ENCODE measurements at regions not wholly inside any gene's neighbourhood (a gene's known extent, or its start where the extent isn't known, plus 50 kb on each side); places are given as distances from the start of the nearest gene placed in this dataset.

DNA sequence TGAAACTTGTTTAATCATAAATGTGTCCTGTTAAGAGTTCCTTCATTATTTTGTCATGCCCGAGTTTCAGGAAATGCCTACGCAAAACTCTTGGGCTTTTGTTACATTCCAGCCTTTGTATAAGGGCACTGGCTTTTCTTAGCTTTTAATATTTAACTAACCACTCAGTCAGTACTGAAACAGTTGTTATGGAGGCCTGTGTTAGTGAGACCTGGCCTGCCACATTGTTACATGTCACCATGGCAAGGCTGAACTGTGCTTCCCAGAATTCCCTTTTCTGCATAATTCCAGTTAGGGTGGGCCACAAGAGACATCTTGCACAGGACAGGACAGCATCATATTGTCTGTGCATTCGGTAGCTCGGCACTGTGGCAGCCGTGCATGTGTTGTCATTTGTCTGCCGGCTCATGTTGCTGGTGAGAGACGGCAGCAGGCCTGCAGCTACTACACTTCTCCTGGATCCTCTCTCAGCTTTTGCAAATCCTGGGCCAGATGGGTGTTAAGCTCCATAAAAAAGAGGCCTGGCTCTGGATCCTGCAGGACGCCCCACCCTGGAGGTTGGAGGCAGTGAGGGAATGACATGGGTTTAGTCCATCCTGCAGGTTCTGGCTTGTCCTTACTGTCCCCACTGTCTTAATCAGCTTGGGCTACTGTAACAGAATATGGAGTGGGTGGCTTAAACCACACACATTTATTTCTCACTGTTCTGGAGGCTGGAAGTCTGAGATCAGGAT lies 128.8 kb upstream of the DTNBP1 start:
- no peak for ATAC-seq
- POLR2A ChIA-PET: no interaction called here
- H3K27ac ChIP-seq (ENCODE audit: low read depth, low read length): no peak overlapping the region

DNA sequence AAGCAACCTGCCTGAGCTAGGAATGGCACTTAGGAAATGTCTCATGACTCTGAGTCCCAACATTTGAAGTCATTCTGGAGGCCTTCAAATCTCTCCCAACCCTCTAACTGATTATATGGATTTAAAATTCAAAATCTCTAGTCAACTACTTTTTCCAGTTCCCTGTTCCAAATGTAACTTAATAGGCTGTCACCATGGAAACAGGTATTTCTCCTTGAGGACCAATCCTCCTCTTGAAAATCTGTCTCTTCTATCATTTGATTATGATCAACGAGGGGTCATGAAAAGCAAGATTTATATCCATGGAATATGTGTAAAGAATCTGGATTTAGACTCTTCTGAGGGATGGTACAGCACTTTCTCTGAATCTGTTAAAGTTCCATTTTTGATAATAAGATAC lies 127.3 kb upstream of the DTNBP1 start:
- Histone ChIP-seq H3K79me2 (ENCODE audit: insufficient read depth, low read length) (no peaks in the 10 kb centered on the region), H4K20me1 (ENCODE audit: insufficient read depth) (no peaks in the 10 kb centered on the region), H3K27me3 (ENCODE audit: insufficient read depth, low read length) (no peaks in the 10 kb centered on the region), H3K36me3 (ENCODE audit: control insufficient read depth in 1 of 2, insufficient read depth in 2 of 2, low read length in 2 of 2) (no peaks in the 10 kb centered on the region), H3K27ac (ENCODE audit: low read depth, low read length) (no peak overlapping the region), H2AFZ (ENCODE audit: low read depth, low read length, poor library complexity, severe bottlenecking) (no peak overlapping the region), H3K4me3 (replicated peaks in 1 of 2; ENCODE audit: low read depth in 1 of 2, low read length in 2 of 2) (no peak overlapping the region), H3K4me1 (ENCODE audit: control insufficient read depth in 1 of 2, insufficient read depth in 2 of 2, low read length in 2 of 2) (0 out of 4 replicates have a peak, but pooled peaks cover 0 to 5% of the 10 kb centered on the region in 2 experiments), H3K4me2 (ENCODE audit: low read length) (no peak overlapping the region), H3K9me2 (ENCODE audit: insufficient read depth) (no peaks in the 10 kb centered on the region), H3K9ac (ENCODE audit: low read length) (no peak overlapping the region), H3K9me3 (ENCODE audit: control insufficient read depth in 1 of 2, insufficient read depth in 1 of 2, low read depth in 1 of 2, low read length in 2 of 2) (no peaks in the 10 kb centered on the region)
- no peak for DNase-seq (ENCODE audit: low read depth, low spot score)
- BruUV-seq (replicated peaks): no TSS peak
- intact Hi-C loops (cut with micrococcal nuclease): no loop called here
- no peak for ATAC-seq
- CTCF ChIA-PET: no interaction called here
- POLR2A ChIA-PET: no interaction called here
- RAD21 ChIA-PET (ENCODE audit: low non-redundant PET in 1 of 2, low total read pairs in 2 of 2, uncharacterized antibody in 2 of 2, unreplicated experiment in 2 of 2): no interaction called here
- TF ChIP-seq, protein P1, sequence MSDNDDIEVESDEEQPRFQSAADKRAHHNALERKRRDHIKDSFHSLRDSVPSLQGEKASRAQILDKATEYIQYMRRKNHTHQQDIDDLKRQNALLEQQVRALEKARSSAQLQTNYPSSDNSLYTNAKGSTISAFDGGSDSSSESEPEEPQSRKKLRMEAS (IDR thresholded peaks at IDR 0.05): no peak
- TF ChIP-seq TCF7L2 (IDR thresholded peaks at IDR 0.05; ENCODE audit: borderline replicate concordance, extremely low read depth, insufficient read depth, insufficient read length) (no peak), SP1 (IDR thresholded peaks at IDR 0.05; ENCODE audit: low read depth) (no peak), RAD21 (IDR thresholded peaks at IDR 0.05; ENCODE audit: low read depth) (no peak), POLR2AphosphoS5 (IDR thresholded peaks at IDR 0.05; ENCODE audit: low read depth, low read length) (no peak), FOSL1 (IDR thresholded peaks at IDR 0.05; ENCODE audit: low read depth) (no peak), JUND (IDR thresholded peaks at IDR 0.05) (no peak), POLR2A (IDR thresholded peaks at IDR 0.05; ENCODE audit: borderline replicate concordance, extremely low read depth, insufficient read depth, insufficient read length) (no peak), SIN3A (IDR thresholded peaks at IDR 0.05; ENCODE audit: low read depth) (no peak), YY1 (IDR thresholded peaks at IDR 0.05; ENCODE audit: extremely low read depth, insufficient replicate concordance, low read depth, low read length) (no peak), EZH2phosphoT487 (IDR thresholded peaks at IDR 0.05; ENCODE audit: borderline replicate concordance) (no peak), EGR1 (IDR thresholded peaks at IDR 0.05; ENCODE audit: low read depth) (no peak)
- TF ChIP-seq, protein P2, sequence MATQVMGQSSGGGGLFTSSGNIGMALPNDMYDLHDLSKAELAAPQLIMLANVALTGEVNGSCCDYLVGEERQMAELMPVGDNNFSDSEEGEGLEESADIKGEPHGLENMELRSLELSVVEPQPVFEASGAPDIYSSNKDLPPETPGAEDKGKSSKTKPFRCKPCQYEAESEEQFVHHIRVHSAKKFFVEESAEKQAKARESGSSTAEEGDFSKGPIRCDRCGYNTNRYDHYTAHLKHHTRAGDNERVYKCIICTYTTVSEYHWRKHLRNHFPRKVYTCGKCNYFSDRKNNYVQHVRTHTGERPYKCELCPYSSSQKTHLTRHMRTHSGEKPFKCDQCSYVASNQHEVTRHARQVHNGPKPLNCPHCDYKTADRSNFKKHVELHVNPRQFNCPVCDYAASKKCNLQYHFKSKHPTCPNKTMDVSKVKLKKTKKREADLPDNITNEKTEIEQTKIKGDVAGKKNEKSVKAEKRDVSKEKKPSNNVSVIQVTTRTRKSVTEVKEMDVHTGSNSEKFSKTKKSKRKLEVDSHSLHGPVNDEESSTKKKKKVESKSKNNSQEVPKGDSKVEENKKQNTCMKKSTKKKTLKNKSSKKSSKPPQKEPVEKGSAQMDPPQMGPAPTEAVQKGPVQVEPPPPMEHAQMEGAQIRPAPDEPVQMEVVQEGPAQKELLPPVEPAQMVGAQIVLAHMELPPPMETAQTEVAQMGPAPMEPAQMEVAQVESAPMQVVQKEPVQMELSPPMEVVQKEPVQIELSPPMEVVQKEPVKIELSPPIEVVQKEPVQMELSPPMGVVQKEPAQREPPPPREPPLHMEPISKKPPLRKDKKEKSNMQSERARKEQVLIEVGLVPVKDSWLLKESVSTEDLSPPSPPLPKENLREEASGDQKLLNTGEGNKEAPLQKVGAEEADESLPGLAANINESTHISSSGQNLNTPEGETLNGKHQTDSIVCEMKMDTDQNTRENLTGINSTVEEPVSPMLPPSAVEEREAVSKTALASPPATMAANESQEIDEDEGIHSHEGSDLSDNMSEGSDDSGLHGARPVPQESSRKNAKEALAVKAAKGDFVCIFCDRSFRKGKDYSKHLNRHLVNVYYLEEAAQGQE (IDR thresholded peaks at IDR 0.05; ENCODE audit: low read depth): no peak

More for the DNA sequence above, 128.8 kb upstream of the DTNBP1 start:
- no peak overlapping the region for H2AFZ ChIP-seq (ENCODE audit: low read depth, low read length, poor library complexity, severe bottlenecking)
- H3K4me1 ChIP-seq (ENCODE audit: control insufficient read depth in 1 of 2, insufficient read depth in 2 of 2, low read length in 2 of 2): 0 out of 4 replicates have a peak, but pooled peaks cover 0 to 5% of the 10 kb centered on the region in 2 experiments
- intact Hi-C loops (cut with micrococcal nuclease): no loop called here
- H4K20me1 ChIP-seq (ENCODE audit: insufficient read depth): no peaks in the 10 kb centered on the region
- H3K36me3 ChIP-seq (ENCODE audit: control insufficient read depth in 1 of 2, insufficient read depth in 2 of 2, low read length in 2 of 2): no peaks in the 10 kb centered on the region
- no peak overlapping the region for H3K4me2 ChIP-seq (ENCODE audit: low read length)
- no peaks in the 10 kb centered on the region for H3K9me3 ChIP-seq (ENCODE audit: control insufficient read depth in 1 of 2, insufficient read depth in 1 of 2, low read depth in 1 of 2, low read length in 2 of 2)
- no peak overlapping the region for H3K9ac ChIP-seq (ENCODE audit: low read length)
- no TSS peak for BruUV-seq (replicated peaks)
- TF ChIP-seq SIN3A (IDR thresholded peaks at IDR 0.05; ENCODE audit: low read depth) (no peak), ZNF274 (IDR thresholded peaks at IDR 0.05; ENCODE audit: low read depth, low read length) (no peak), POLR2AphosphoS5 (IDR thresholded peaks at IDR 0.05; ENCODE audit: low read depth, low read length) (no peak), JUND (IDR thresholded peaks at IDR 0.05) (no peak), YY1 (IDR thresholded peaks at IDR 0.05; ENCODE audit: extremely low read depth, insufficient replicate concordance, low read depth, low read length) (no peak), EZH2phosphoT487 (IDR thresholded peaks at IDR 0.05; ENCODE audit: borderline replicate concordance) (no peak), EZH2 (IDR thresholded peaks at IDR 0.05) (no peak)
- ChIA-PET CTCF (no interaction called here), RAD21 (ENCODE audit: low non-redundant PET in 1 of 2, low total read pairs in 2 of 2, uncharacterized antibody in 2 of 2, unreplicated experiment in 2 of 2) (no interaction called here)
- H3K27me3 ChIP-seq (ENCODE audit: insufficient read depth, low read length): no peaks in the 10 kb centered on the region
- H3K79me2 ChIP-seq (ENCODE audit: insufficient read depth, low read length): no peaks in the 10 kb centered on the region
- DNase-seq (ENCODE audit: low read depth, low spot score): no peak
- H3K9me2 ChIP-seq (ENCODE audit: insufficient read depth): no peaks in the 10 kb centered on the region
- H3K4me3 ChIP-seq (replicated peaks in 1 of 2; ENCODE audit: low read depth in 1 of 2, low read length in 2 of 2): no peak overlapping the region
